Uterus (tissue), 2 donors: ENCODE measurements at regions not wholly inside any gene's neighbourhood (a gene's known extent, or its start where the extent isn't known, plus 50 kb on each side); places are given as distances from the start of the nearest gene placed in this dataset.

Experiments
- CTCF ChIP-seq, 4 experiments: fragments of 200-600 bp in 2 of 4; fragments of 450-650 bp in 2 of 4; sonication (generic) in 2 of 4; IDR thresholded peaks; one replicate each; pipeline ENCODE4 v1.5.1; 2016 to 2019; ENCODE audit warnings: antibody characterized with exemption in 4 of 4, mild to moderate bottlenecking in 2 of 4, moderate library complexity in 1 of 4
- POLR2A ChIP-seq, 2 donors: fragments of 450-650 bp; IDR thresholded peaks; one replicate each; pipeline ENCODE4 v1.6.1; 2016; ENCODE audit warnings: antibody characterized with exemption in 2 of 2, mild to moderate bottlenecking in 1 of 2, moderate library complexity in 1 of 2

GRCh38 chr4:177530561-177530960 lies 88.3 kb upstream of the AGA start:
- TF ChIP-seq CTCF (IDR thresholded peaks at IDR 0.05) (no peak), POLR2A (IDR thresholded peaks at IDR 0.05) (no peak)
